Chondrocyte (in vitro differentiated cells): ENCODE measurements at regions not wholly inside any gene's neighbourhood (a gene's known extent, or its start where the extent isn't known, plus 50 kb on each side); places are given as distances from the start of the nearest gene placed in this dataset.
"Not testable (repeated sequence)": the region's sequence is repeated elsewhere in the genome, so short reads cannot be mapped to it uniquely, and the experiment has no call there.

Experiments used
- DNase-seq: peaks from one replicate; pipeline ENCODE4 v3.0.0; 2021; ENCODE audit warnings: mixed read lengths, low spot score
- H3K27ac Mint-ChIP-seq: one replicate; pipeline ENCODE4 v1.8.0; 2021; ENCODE audit warnings: mild to moderate bottlenecking, moderate library complexity, mixed read lengths; ENCODE audit not compliant: unreplicated experiment
- H3K27me3 Mint-ChIP-seq: 2 replicates; pipeline ENCODE4 v1.8.0; 2021; ENCODE audit warnings: low read depth, mixed read lengths
- H3K36me3 Mint-ChIP-seq: 2 replicates; pipeline ENCODE4 v1.8.0; 2021; ENCODE audit warnings: low read depth, mixed read lengths
- H3K4me1 Mint-ChIP-seq: 2 replicates; pipeline ENCODE4 v1.8.0; 2021; ENCODE audit warnings: low read depth, mild to moderate bottlenecking, mixed read lengths
- H3K4me3 Mint-ChIP-seq: one replicate; pipeline ENCODE4 v1.8.0; 2021; ENCODE audit warnings: mild to moderate bottlenecking, moderate library complexity, mixed read lengths; ENCODE audit not compliant: unreplicated experiment
- H3K9me3 Mint-ChIP-seq: 2 replicates; pipeline ENCODE4 v1.8.0; 2021; ENCODE audit warnings: low read depth, mixed read lengths
- TF ChIP-seq, protein P1 (sequence below): fragments of 200-600 bp; sonication (generic); IDR thresholded peaks from 2 replicates; pipeline ENCODE4 v1.5.0; 2021; ENCODE audit warnings: antibody characterized with exemption, mild to moderate bottlenecking, moderate library complexity

DNA sequence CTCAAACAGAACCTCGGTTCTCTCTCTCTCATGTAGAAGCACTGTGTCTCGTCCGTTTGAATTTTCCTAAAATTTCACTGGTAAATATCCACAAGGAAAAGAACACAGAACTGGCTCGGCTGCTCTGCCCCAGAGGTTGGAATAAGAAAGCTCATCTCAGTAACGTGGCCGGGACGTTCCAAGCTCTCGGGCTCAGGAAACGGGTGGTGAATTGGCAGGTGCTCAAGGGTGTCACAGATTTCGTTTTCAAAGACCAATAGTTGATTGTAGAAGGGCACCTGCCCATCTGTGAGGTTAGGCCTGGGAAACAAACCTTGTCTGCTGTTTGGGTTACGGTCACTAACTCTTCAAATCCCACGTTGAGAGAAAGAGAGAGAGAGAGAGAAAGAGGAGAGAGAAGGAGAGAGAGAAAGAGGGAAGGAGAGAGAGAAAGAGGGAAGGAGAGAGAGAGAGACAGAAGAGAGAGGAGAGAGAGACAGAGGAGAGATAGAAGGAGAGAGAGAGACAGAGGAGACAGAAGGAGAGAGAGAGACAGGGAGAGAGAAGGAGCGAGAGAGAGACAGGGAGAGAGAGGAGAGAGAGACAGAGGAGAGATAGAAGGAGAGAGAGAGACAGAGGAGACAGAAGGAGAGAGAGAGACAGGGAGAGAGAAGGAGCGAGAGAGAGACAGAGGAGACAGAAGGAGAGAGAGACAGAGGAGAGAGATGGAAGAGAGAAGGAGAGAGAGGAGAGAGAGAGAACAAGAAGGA lies 106.6 kb downstream of the CRLF2 start:
- Mint-ChIP-seq H3K27me3 (peaks cover 37% of the 10 kb centered on the region), H3K27ac (no peak overlapping the region), H3K36me3 (peaks cover 2% of the 10 kb centered on the region), H3K4me1 (no peaks in the 10 kb centered on the region), H3K9me3 (no peaks in the 10 kb centered on the region), H3K4me3 (no peak overlapping the region)
- TF ChIP-seq, protein P1, sequence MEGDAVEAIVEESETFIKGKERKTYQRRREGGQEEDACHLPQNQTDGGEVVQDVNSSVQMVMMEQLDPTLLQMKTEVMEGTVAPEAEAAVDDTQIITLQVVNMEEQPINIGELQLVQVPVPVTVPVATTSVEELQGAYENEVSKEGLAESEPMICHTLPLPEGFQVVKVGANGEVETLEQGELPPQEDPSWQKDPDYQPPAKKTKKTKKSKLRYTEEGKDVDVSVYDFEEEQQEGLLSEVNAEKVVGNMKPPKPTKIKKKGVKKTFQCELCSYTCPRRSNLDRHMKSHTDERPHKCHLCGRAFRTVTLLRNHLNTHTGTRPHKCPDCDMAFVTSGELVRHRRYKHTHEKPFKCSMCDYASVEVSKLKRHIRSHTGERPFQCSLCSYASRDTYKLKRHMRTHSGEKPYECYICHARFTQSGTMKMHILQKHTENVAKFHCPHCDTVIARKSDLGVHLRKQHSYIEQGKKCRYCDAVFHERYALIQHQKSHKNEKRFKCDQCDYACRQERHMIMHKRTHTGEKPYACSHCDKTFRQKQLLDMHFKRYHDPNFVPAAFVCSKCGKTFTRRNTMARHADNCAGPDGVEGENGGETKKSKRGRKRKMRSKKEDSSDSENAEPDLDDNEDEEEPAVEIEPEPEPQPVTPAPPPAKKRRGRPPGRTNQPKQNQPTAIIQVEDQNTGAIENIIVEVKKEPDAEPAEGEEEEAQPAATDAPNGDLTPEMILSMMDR = no peak
- no peak for DNase-seq

DNA sequence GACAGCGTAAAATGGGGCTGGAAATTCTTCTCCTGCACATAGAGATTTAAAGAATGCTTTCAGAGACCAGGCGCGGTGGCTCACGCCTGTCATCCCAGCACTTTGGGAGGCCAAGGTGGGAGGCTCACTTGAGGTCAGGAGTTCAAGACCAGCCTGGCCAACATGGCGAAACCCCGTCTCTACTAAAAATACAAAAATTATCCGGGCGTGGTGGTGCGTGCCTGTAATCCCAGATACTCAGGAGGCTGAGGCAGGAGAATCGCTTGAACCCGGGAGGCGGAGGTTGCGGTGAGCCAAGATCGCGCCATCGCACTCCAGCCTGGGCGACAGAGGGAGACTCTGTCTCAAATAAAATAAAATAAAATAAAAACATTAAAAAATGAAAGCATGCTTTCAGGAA lies 107.4 kb downstream of the CRLF2 start:
- not testable (repeated sequence) for H3K36me3 Mint-ChIP-seq, DNase-seq, H3K4me1 Mint-ChIP-seq, H3K4me3 Mint-ChIP-seq, H3K27ac Mint-ChIP-seq, H3K9me3 Mint-ChIP-seq
- peaks cover 41% of the 10 kb centered on the region for H3K27me3 Mint-ChIP-seq

DNA sequence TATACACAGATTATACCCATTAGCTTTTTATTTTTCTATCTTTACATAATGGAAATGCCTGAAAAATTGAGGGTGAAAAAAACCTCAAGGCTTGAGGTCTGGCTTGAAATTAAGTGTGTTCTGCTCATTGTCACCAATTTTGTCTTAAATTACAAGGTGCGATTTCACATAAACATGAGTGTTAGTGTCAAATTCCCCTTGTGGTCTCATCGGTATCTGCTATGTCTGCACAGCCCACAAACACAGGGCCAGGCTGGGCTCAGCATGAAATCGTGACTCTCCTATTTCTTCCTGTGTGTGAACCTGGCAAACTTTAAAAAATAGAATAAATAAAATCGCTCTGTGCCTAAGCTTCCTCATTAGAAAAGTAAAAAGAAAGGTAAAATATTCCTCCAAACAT lies 109.1 kb downstream of the CRLF2 start:
- Mint-ChIP-seq H3K9me3 (no peaks in the 10 kb centered on the region), H3K4me1 (no peaks in the 10 kb centered on the region), H3K36me3 (peaks cover 2% of the 10 kb centered on the region), H3K27me3 (peaks cover 31% of the 10 kb centered on the region), H3K27ac (no peak overlapping the region), H3K4me3 (no peak overlapping the region)
- TF ChIP-seq, protein P1 = no peak
- no peak for DNase-seq

DNA sequence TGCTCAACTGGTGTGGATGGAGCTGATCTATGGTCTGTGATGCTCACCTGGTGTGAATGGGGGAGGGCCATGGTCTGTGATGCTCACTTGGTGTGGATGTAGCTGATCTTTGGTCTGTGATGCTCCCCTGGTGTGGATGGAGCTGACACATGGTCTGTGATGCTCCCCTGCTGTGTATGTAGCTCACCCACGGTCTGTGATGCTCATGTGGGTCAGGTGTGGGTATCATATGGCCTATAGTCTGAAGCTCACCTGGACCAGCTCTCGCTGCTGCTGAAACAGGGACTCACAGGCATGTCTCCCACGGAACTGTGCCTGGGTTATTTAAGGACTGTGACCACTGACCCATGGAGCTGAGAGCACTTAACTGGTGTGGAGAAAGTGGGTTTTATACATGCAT lies 109.7 kb downstream of the CRLF2 start:
- Mint-ChIP-seq H3K4me1 (no peaks in the 10 kb centered on the region), H3K27ac (no peak overlapping the region), H3K36me3 (peaks cover 2% of the 10 kb centered on the region), H3K4me3 (no peak overlapping the region), H3K9me3 (peaks cover under 1% of the 10 kb centered on the region), H3K27me3 (peaks cover 29% of the 10 kb centered on the region)
- TF ChIP-seq, protein P1 = no peak
- DNase-seq = no peak

DNA sequence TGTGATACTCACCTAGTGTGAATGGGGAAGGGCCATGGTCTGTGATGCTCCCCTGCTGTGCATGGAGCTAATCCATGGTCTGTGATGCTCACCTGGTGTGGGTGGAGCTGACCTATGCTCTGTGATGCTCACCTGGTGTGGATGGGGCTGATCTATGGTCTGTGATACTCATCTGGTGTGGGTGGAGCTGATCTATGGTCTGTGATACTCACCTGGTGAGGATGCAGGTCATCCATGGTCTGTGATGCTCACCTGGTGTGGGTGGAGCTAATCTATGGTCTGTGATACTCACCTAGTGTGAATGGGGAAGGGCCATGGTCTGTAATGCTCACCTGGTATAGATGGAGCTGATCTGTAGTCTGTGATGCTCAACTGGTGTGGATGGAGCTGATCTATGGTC lies 110.2 kb downstream of the CRLF2 start:
- not testable (repeated sequence) for H3K27ac Mint-ChIP-seq, H3K4me3 Mint-ChIP-seq, H3K4me1 Mint-ChIP-seq, H3K36me3 Mint-ChIP-seq, H3K9me3 Mint-ChIP-seq, DNase-seq
- H3K27me3 Mint-ChIP-seq = peaks cover 28% of the 10 kb centered on the region

DNA sequence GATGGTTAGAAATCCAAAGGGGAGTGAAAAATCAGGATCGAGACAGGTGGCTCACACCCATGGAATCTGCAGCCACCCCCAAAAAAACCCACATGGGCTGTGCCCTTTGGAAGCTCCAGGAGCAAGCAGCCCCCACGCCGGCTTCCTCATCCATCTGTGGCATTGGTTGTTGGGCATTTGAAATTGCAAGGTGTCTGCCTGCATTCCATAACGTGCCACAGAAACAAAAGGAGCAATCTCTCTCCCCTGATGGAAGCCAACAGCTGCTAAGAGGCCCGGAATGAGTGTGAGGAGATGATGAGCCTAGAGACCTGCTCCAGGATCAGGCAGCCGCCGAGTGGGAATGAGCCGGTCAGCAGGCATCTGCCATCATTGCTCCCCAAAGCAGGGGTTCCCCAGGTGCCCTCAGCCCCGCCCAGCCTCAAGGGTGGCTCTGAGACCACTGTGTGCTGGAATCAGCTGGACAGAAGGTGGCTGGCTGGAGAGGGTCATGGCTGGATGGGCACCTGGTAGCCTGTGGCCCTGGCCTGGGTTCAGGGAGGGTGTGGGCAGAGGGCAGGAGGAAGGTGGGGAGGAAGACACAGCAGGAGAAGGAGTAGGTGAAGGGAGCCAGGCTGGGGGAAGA lies 113.2 kb downstream of the CRLF2 start:
- Mint-ChIP-seq H3K36me3 (peaks cover 1% of the 10 kb centered on the region), H3K4me3 (no peak overlapping the region), H3K4me1 (no peaks in the 10 kb centered on the region), H3K27ac (no peak overlapping the region), H3K9me3 (peaks cover 10% of the 10 kb centered on the region), H3K27me3 (peaks cover 10% of the 10 kb centered on the region)
- peak; percentile 75 for DNase-seq
- TF ChIP-seq, protein P1 = no peak
